ENCODE measurements at regions not wholly inside any gene's neighbourhood (a gene's known extent, or its start where the extent isn't known, plus 50 kb on each side); places are given as distances from the start of the nearest gene placed in this dataset.

DNA sequence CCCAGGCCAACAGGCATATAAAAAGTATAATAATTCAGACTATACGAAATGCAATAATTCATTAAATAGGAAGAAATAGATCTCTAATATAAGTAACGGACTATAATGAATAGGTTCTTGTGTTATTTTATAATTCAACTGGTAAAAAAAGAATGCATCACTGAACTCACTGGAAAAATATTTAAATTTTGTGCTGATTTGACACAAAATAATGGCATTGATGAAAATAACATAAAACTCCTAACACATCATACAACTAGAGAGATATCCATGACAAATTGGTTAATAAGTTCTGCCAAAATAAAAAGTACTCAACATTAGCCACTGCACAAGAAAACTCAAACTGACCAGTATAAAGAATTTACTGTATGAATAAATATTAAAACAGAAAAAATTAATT, 57.1 kb upstream of the RAB4A start:
- DNase-seq, result no peak

DNA sequence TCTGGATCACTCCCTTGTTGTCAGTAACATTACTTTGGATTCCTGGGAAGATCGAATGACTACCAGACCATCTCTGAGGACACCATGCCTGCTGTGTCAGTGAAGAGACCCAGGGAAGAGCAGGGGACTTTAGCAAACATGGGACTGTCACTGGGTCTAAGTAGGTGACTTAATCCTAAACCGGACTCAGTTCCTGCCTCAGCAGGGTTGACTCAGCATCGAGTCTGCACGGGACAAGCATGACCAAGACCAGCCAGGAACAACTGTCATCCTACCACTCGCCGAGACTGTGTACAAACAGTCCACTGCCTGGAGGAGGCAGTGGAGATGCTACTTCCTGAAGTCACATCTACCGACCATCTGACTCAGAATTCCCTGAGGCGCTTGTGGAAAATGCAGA, 53.2 kb upstream of the RAB4A start:
- no peak for DNase-seq

DNA sequence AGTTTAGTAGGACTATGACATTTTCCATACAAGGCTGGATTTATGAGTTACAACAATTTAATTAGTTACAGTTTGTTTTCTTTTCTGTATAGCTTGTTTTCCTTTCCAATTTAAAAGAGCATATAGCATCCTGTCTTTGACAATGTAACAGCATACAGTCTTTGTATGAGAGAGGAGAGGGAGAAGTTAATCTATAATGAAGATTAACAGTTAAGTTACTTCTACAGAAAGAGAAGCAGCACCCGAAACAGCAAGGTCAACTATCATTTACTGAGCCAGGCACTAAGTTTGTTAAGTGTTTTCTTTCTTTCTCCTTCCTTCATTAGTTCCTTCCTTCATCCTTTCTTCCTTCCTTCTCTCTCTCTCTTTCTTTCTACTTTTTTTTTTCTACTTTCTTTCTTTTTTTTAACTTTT, 52.3 kb upstream of the RAB4A start:
- DNase-seq, result no peak

DNA sequence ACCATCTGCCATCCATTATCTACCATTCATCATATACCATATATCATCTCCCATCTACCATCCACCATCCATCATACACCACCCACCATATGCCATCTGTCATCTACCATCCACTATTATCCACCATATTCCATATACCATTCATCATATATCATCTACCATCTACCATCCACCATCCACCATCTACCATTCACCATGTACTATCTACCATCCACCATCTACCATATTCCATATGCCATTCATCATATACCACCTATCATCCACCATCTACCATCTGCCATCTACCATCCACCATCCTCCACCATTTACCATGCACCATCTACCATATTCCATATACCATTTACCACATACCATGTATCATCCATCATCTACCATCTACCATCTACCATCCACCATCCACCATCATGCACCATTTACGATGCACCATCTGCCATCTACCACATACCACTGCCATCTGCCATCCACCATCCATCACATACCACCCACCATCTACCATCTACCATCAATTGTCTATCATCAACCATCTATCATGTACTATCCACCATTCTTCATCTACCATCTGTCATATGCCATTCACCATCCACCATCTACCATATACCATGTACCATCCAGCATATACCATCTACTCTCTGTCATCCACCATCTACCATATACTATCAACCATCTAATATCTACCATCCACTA, 50.6 kb upstream of the RAB4A start:
- DNase-seq, result no peak

DNA sequence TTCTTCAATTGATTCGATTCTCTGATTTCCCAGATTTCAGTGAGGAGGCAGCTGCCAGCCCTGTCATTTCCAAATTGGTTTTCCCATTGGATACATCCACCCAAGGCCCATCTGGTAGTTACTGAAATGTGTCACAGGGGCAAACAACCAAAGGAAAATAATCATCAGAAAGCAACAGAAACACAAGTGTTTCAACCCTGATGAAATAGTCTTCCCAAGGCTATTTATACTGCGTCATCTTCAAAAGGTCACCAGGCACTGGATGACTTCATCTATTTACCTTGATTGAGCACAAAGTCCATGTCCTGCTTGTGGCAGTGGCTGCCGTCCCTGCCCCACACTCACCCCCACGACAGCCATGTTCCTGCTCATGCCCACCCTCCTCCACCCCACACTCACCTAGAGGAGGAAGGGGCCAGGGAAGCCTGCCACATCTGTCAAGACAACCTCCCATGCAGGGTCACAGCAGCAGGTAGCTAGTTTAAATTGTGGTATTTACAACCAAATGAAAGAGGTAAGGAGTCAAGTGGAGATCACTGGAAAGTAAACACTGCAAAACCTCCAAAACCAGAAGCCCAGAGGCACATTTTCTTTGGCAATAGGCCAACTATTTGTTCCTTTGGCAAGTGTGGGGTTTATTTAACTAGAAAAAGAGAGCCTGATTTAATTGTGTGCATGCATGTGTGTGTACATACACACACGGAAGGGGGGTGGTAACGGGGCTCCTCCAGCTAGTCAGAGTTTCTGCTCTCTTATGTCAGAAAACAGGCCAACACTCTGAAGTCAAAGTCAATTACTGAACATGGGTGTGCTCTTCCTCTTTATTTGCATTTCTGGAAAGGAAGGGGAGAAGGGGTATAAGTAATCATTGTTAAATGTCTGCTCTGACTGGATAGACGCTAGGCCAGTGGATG, 49.5 kb upstream of the RAB4A start:
- peak; percentile 78 for DNase-seq
